ENCODE measurements at regions not wholly inside any gene's neighbourhood (a gene's known extent, or its start where the extent isn't known, plus 50 kb on each side); places are given as distances from the start of the nearest gene placed in this dataset.

DNA sequence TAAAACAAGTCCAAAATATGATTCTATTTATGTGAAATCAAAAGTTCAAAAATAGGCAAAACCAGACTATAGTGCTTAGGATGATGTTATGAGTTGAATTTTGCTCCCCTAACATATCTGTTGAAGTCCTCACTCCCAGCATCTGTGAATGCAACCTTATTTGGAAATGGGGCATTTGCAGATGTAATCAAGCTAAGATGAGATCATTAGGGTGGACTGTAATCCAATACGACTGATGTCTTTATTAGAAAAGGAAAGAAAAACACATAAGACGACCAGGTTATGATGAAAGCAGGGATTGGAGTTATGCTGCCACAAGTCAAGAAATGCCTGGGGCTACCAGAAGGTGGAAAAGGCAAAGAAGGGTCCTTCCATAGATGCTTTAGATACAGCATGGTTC, 110.5 kb upstream of the CCDC39 start:
- TF ChIP-seq, protein P1, sequence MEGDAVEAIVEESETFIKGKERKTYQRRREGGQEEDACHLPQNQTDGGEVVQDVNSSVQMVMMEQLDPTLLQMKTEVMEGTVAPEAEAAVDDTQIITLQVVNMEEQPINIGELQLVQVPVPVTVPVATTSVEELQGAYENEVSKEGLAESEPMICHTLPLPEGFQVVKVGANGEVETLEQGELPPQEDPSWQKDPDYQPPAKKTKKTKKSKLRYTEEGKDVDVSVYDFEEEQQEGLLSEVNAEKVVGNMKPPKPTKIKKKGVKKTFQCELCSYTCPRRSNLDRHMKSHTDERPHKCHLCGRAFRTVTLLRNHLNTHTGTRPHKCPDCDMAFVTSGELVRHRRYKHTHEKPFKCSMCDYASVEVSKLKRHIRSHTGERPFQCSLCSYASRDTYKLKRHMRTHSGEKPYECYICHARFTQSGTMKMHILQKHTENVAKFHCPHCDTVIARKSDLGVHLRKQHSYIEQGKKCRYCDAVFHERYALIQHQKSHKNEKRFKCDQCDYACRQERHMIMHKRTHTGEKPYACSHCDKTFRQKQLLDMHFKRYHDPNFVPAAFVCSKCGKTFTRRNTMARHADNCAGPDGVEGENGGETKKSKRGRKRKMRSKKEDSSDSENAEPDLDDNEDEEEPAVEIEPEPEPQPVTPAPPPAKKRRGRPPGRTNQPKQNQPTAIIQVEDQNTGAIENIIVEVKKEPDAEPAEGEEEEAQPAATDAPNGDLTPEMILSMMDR (conservative IDR thresholded peaks at IDR 0.05 in 1 of 2, IDR thresholded peaks at IDR 0.05 in 1 of 2; ENCODE audit: low read depth in 1 of 2, low read length in 2 of 2), result no peak
- no peak for TF ChIP-seq EZH2 (IDR thresholded peaks at IDR 0.05; ENCODE audit: low read length, missing control alignments)

Measured in fibroblast of lung (primary cell).